DMS114 treated with DMSO at 0.1 percent for 48 hours (cell line): ENCODE measurements at regions not wholly inside any gene's neighbourhood (a gene's known extent, or its start where the extent isn't known, plus 50 kb on each side); places are given as distances from the start of the nearest gene placed in this dataset.

ENCODE experiments used
- DNase-seq: peaks from one replicate; lab custom pipeline; 2025; ENCODE audit not compliant: unreplicated experiment; lab: John Stamatoyannopoulos, UW

GRCh38 chr2:134070281-134070741 is 183.6 kb upstream of the MGAT5 start:
- no peak for DNase-seq

GRCh38 chr2:134072341-134072740 is 181.5 kb upstream of the MGAT5 start:
- no peak for DNase-seq

- DNase-seq = no peak
These were observed 180.8 kb upstream of the MGAT5 start for GRCh38 chr2:134073023-134073422.

- no peak for DNase-seq
These were observed 179.3 kb upstream of the MGAT5 start for GRCh38 chr2:134074619-134075018.

- DNase-seq = no peak
These were observed 178.7 kb upstream of the MGAT5 start for GRCh38 chr2:134075204-134075603.

- DNase-seq = no peak
These were observed 175.5 kb upstream of the MGAT5 start for GRCh38 chr2:134078354-134078753.

GRCh38 chr2:134079373-134079772 is 174.5 kb upstream of the MGAT5 start:
- no peak for DNase-seq

- DNase-seq = no peak
These were observed 173.3 kb upstream of the MGAT5 start for GRCh38 chr2:134080386-134081089.

- no peak for DNase-seq
These were observed 172.5 kb upstream of the MGAT5 start for GRCh38 chr2:134081238-134081938.

- no peak for DNase-seq
These were observed 170.3 kb upstream of the MGAT5 start for GRCh38 chr2:134083548-134083947.

GRCh38 chr2:134086594-134087219 is 167.2 kb upstream of the MGAT5 start:
- no peak for DNase-seq

GRCh38 chr2:134087371-134087921 is 166.4 kb upstream of the MGAT5 start:
- no peak for DNase-seq

GRCh38 chr2:134089454-134089853 is 164.4 kb upstream of the MGAT5 start:
- no peak for DNase-seq

GRCh38 chr2:134097740-134098139 is 156.1 kb upstream of the MGAT5 start:
- no peak for DNase-seq

GRCh38 chr2:134098321-134098720 is 155.6 kb upstream of the MGAT5 start:
- DNase-seq = no peak

- no peak for DNase-seq
These were observed 154.6 kb upstream of the MGAT5 start for GRCh38 chr2:134099273-134099672.

- no peak for DNase-seq
These were observed 150.7 kb upstream of the MGAT5 start for GRCh38 chr2:134103196-134103595.

GRCh38 chr2:134104754-134105153 is 149.1 kb upstream of the MGAT5 start:
- no peak for DNase-seq

GRCh38 chr2:134107402-134107801 is 146.5 kb upstream of the MGAT5 start:
- no peak for DNase-seq

GRCh38 chr2:134108113-134108512 is 145.8 kb upstream of the MGAT5 start:
- DNase-seq = no peak

GRCh38 chr2:134109246-134109645 is 144.6 kb upstream of the MGAT5 start:
- no peak for DNase-seq

- DNase-seq = no peak
These were observed 144.1 kb upstream of the MGAT5 start for GRCh38 chr2:134109725-134110124.
